GM12874 (cell line): ENCODE measurements at regions not wholly inside any gene's neighbourhood (a gene's known extent, or its start where the extent isn't known, plus 50 kb on each side); places are given as distances from the start of the nearest gene placed in this dataset.

Experiments
- CTCF ChIP-seq: IDR thresholded peaks from 2 replicates; pipeline ENCODE4 v1.5.1; 2011; ENCODE audit warnings: low read depth, mild to moderate bottlenecking, control low read depth, low read length, moderate library complexity; ENCODE audit not compliant: insufficient read depth

- no peak for TF ChIP-seq CTCF
Measured at GRCh38 chr5:166957782-166958181, 1333.7 kb upstream of the WWC1 start.

DNA sequence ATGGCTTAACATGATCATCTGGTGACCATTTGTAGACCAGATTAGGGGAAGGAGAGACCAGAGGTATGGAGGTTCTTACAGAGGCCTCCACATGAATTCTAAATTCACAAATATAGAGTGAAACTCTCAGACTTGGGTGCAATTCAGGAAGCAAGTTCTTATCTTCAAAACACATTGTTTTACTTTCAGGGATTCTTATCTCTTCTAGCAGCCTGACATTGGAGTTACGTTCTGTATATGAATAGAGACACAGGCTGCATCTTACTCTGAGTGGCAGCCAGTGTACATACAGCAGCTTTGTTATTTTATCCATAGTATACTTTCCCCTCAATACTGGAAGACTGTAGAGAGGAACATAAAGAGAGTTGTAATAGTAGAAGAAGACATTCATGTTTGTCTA lies 1331.7 kb upstream of the WWC1 start:
- TF ChIP-seq CTCF: no peak

- TF ChIP-seq CTCF: no peak
Measured at GRCh38 chr5:166961028-166961427, 1330.4 kb upstream of the WWC1 start.

DNA sequence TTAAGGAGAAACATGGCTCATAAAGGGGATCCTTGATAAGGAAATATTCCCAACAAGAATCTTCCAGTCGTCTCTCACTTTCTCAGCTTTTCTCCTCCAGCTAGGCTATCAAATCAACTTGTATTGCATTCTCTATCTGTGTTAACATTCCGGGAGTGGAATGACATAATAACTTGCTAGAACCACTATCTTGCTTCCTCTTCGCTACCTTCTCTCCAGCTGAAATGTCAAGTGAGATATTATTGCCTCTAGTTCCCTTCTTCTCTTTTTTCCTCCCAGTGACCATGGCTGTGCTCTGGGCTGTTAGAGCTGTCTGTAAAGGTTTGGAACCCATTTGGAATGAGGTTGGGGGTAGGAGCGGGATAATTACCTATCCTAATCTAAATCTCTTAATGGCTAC lies 1329.5 kb upstream of the WWC1 start:
- TF ChIP-seq CTCF: no peak

DNA sequence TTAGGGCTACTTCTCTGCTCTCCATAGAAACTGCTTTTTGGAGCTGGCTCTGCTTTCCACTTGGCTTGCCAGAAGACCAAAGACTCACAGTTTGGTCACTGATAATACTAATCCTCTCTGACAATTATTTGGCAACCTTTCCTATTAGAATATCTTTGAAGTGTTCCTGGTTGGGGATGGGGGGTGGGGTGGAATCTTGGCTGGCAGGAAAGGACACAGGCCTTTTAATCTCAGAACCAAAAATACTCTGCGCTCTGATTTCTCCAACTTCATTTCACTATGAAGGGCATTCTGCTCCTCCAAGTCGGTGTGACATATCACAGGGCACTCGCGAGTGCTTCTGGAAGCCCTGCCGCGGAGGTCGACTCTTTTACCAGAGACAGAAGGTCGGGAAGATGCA lies 1329.0 kb upstream of the WWC1 start:
- TF ChIP-seq CTCF: no peak

DNA sequence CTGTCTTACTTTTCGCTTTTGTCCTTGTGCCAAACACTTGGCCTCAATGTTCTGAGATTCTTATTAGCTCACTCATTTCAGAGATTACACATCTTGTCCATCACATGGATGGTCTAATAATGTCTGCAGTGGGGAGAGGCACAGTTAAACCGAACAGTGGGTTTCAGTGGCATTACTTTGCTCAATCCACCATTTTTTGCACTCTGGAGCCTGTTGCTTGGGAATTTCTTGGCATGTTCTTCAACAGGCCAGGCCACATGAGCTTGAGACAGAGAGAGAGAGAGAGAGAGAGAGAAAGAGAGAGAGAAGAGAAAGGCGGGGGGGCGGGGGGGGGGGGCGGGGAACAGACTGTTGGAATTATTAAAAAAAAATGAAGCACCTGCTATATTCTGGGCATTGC lies 1327.8 kb upstream of the WWC1 start:
- no peak for TF ChIP-seq CTCF

- no peak for TF ChIP-seq CTCF
Measured at GRCh38 chr5:166977911-166978422, 1313.5 kb upstream of the WWC1 start.
